ENCODE measurements at regions not wholly inside any gene's neighbourhood (a gene's known extent, or its start where the extent isn't known, plus 50 kb on each side); places are given as distances from the start of the nearest gene placed in this dataset.
A peak's percentile ranks its signal among the peaks of the same experiment; 100 is the strongest.

GRCh38 chr13:44101347-44102083 is 221.8 kb downstream of the LACC1 start:
- DNase-seq = no peak

GRCh38 chr13:44103429-44104196 is 223.9 kb downstream of the LACC1 start:
- DNase-seq = no peak

GRCh38 chr13:44104197-44104490 is 224.4 kb downstream of the LACC1 start:
- DNase-seq = no peak

GRCh38 chr13:44104969-44105368 is 225.3 kb downstream of the LACC1 start:
- no peak for DNase-seq

- no peak for DNase-seq
Measured at GRCh38 chr13:44106266-44107152, 226.8 kb downstream of the LACC1 start.

GRCh38 chr13:44107357-44108121 is 227.8 kb downstream of the LACC1 start:
- no peak for DNase-seq

- DNase-seq = peak; percentile 5
Measured at GRCh38 chr13:44108331-44108858, 228.7 kb downstream of the LACC1 start.

- DNase-seq = no peak
Measured at GRCh38 chr13:44110091-44110621, 230.5 kb downstream of the LACC1 start.

GRCh38 chr13:44111701-44112100 is 232.0 kb downstream of the LACC1 start:
- no peak for DNase-seq

GRCh38 chr13:44112700-44113329 is 233.1 kb downstream of the LACC1 start:
- DNase-seq = no peak

- DNase-seq = no peak
Measured at GRCh38 chr13:44116562-44117332, 237.0 kb downstream of the LACC1 start.

GRCh38 chr13:44117351-44117750 is 237.6 kb downstream of the LACC1 start:
- peak; percentile 62 for DNase-seq

GRCh38 chr13:44117816-44118215 is 238.1 kb downstream of the LACC1 start:
- no peak for DNase-seq

- DNase-seq = no peak
Measured at GRCh38 chr13:44118881-44119280, 239.2 kb downstream of the LACC1 start.

GRCh38 chr13:44120043-44120442 is 240.3 kb downstream of the LACC1 start:
- no peak for DNase-seq

GRCh38 chr13:44120849-44121755 is 241.4 kb downstream of the LACC1 start:
- DNase-seq = no peak

GRCh38 chr13:44124352-44124751 is 244.6 kb downstream of the LACC1 start:
- DNase-seq = no peak

GRCh38 chr13:44125943-44126469 is 246.3 kb downstream of the LACC1 start:
- no peak for DNase-seq

- no peak for DNase-seq
Measured at GRCh38 chr13:44128552-44129001, 245.0 kb upstream of the SERP2 start.
